ENCODE measurements at regions not wholly inside any gene's neighbourhood (a gene's known extent, or its start where the extent isn't known, plus 50 kb on each side); places are given as distances from the start of the nearest gene placed in this dataset.

DNA sequence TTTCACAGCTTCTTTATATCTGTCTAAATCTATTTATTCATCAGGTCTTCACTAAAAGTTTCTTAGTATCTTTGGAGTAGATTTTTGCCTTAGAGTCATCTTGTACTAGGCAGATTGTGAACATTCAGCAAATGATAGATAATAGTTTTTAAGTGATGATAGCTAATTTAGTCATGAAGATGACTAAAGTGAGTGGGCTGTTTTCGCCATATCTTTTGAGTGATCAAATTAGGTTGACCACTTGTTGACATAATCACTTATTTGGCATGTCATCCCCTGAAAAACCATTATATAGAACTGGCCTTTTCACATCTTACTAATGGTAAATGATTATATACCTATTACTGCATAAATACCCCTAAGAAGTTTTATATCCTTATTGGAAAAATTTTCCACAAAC is 999.2 kb downstream of the PCDH17 start:
- TF ChIP-seq, protein P1, sequence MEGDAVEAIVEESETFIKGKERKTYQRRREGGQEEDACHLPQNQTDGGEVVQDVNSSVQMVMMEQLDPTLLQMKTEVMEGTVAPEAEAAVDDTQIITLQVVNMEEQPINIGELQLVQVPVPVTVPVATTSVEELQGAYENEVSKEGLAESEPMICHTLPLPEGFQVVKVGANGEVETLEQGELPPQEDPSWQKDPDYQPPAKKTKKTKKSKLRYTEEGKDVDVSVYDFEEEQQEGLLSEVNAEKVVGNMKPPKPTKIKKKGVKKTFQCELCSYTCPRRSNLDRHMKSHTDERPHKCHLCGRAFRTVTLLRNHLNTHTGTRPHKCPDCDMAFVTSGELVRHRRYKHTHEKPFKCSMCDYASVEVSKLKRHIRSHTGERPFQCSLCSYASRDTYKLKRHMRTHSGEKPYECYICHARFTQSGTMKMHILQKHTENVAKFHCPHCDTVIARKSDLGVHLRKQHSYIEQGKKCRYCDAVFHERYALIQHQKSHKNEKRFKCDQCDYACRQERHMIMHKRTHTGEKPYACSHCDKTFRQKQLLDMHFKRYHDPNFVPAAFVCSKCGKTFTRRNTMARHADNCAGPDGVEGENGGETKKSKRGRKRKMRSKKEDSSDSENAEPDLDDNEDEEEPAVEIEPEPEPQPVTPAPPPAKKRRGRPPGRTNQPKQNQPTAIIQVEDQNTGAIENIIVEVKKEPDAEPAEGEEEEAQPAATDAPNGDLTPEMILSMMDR (IDR thresholded peaks at IDR 0.05; ENCODE audit: extremely low read depth, missing control alignments), result no peak
- DNase-seq (ENCODE audit: low spot score), result no peak

DNA sequence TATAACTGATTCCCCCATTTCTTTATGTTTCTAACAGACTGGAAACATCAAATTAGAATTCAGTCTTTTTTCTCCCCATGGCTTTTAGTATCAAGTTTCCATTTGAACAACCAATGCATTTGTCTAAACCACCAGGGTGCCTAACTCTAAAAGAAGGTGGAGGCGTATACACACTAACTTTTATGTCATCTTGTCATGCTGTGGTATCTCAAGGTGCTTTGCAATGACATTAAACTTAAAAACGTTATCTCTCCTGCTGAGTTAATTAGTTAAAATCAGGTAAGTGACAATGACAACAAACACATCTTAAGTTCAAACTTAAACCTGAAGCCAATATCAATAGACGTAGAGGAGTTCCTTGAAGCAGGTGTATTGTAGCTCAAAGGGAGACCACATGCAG is 1001.7 kb downstream of the PCDH17 start:
- TF ChIP-seq, protein P1 (IDR thresholded peaks at IDR 0.05; ENCODE audit: extremely low read depth, missing control alignments), result no peak
- DNase-seq (ENCODE audit: low spot score), result no peak

DNA sequence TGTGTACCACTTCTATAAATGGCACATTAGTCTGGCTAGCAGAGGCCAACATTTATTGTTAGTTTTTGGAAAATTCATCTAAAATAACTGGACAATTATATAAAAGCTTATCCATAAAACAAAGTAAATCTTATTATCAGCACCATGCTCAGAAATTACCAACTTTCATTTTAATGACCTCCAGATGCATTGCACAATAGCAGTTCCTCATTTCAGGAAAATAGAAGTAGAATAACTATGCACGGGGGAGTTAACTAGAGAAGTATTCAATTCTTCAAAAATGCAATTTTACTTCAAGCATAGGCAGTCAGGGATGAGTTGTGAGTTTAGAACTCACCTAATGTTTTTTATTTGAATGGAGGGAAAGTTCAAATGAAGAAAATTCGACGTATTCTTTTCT is 1023.5 kb downstream of the PCDH17 start:
- TF ChIP-seq, protein P1 (IDR thresholded peaks at IDR 0.05; ENCODE audit: extremely low read depth, missing control alignments), result no peak
- DNase-seq (ENCODE audit: low spot score), result no peak

DNA sequence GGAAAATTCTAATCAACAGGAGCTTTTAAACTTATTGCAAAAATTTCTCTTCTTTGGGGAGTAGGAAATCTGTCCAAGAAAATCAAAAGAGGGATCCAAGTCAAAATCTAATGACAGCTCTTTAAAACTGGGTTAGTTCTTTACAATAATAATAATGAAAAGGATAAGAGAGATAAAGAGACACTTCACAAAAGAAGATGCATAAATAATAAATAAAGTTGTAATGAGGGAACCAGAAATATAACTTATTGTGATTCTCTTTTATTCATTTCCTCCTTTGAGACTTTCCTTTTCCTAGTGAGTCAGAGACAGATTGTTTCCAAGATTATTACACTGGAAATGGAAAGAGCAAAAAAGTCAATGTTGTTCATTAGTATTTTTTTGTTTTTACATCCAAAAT is 1029.3 kb downstream of the PCDH17 start:
- no peak for DNase-seq (ENCODE audit: low spot score)
- TF ChIP-seq, protein P1 (IDR thresholded peaks at IDR 0.05; ENCODE audit: extremely low read depth, missing control alignments), result no peak

DNA sequence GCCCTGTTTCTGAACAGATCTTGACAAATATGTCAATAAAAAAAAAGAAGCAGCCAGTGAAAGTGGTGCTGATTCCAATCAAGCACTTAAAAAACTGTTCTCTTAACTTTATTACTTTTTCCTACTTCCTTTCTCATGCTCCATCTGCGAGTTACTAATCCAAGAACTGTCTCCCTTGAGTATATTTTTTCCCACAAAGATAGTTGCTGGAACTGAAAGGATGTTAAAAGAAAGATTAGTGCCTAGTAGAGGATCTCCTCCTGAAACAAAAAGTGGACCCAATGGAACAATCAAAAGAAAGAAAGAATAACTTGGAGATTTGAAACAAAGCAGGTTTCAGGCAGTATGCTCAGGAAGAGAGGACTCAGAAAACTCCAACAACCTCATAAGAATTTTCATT is 1034.8 kb downstream of the PCDH17 start:
- TF ChIP-seq, protein P1 (IDR thresholded peaks at IDR 0.05; ENCODE audit: extremely low read depth, missing control alignments), result no peak
- DNase-seq (ENCODE audit: low spot score), result no peak

DNA sequence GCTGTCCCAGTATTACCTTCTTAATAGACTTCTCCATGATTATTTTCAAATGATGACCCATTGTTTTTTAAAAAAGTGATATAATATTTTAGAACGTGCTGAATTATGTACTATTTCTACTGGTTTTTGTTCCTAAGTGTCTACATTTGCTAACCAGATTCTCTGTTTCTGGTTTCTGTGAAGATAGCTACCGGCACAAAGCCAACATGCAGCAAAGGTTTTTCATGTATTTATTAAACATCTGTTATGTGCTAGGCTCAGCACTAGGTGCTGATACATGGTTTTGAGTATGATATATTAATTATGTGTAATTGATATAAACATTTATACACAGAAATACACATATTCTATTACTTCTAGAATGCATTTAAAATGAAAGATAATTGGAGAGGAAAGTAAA is 1035.6 kb downstream of the PCDH17 start:
- no peak for DNase-seq (ENCODE audit: low spot score)
- TF ChIP-seq, protein P1 (IDR thresholded peaks at IDR 0.05; ENCODE audit: extremely low read depth, missing control alignments), result no peak

DNA sequence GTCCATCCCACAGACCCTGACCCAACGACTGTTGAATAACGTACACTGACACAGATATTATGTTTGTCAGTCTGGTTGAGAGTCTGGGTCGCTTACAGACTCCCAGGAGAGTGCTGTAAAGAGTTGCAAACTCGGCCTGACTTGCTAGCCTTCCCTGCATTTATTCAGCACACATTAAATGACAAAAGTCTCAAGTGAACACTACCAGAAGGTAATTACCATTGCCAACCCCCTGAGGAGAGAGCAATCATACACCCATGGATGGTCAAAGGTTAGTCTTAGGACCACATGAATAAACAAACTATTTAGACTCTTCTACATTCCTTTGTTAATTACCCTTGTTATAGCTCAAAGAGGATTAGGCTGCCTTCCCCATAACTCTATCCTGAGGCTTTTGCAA is 1048.6 kb downstream of the PCDH17 start:
- TF ChIP-seq, protein P1 (IDR thresholded peaks at IDR 0.05; ENCODE audit: extremely low read depth, missing control alignments), result no peak
- no peak for DNase-seq (ENCODE audit: low spot score)
